Activated CD4-positive, alpha-beta memory T cell treated with anti-CD3 and anti-CD28 coated beads for 36 hours (primary cell): ENCODE measurements at regions not wholly inside any gene's neighbourhood (a gene's known extent, or its start where the extent isn't known, plus 50 kb on each side); places are given as distances from the start of the nearest gene placed in this dataset.

Experiments
- CTCF ChIA-PET: fragments of 350-600 bp; sonication (Branson Sonifier 250); formaldehyde crosslinking; loops from one replicate; lab custom pipeline; 2021; ENCODE audit warnings: antibody characterized with exemption, inconsistent platforms; lab: Charles Lee
- POLR2A ChIA-PET: fragments of 350-600 bp; sonication (Branson Sonifier 250); formaldehyde crosslinking; loops from one replicate; lab custom pipeline; 2021; ENCODE audit warnings: antibody characterized with exemption; lab: Charles Lee
- DNase-seq: peaks from one replicate; pipeline ENCODE4 v3.0.0-alpha.2; 2020
- H3K27ac Mint-ChIP-seq: one replicate; pipeline ENCODE4 v1.8.0; 2021; ENCODE audit warnings: mixed read lengths
- H3K27me3 Mint-ChIP-seq: one replicate; pipeline ENCODE4 v1.8.0; 2021; ENCODE audit warnings: mixed read lengths
- H3K36me3 Mint-ChIP-seq: one replicate; pipeline ENCODE4 v1.8.0; 2021; ENCODE audit warnings: mixed read lengths
- H3K4me1 Mint-ChIP-seq: one replicate; pipeline ENCODE4 v1.8.0; 2021; ENCODE audit warnings: low read depth, mixed read lengths
- H3K4me3 Mint-ChIP-seq: one replicate; pipeline ENCODE4 v1.8.0; 2021; ENCODE audit warnings: mild to moderate bottlenecking, mixed read lengths
- H3K9me3 Mint-ChIP-seq: one replicate; pipeline ENCODE4 v1.8.0; 2021; ENCODE audit warnings: mixed read lengths
- intact Hi-C: fragments of 100-400 bp; cut with micrococcal nuclease; formaldehyde crosslinking; loops from one replicate; pipeline ENCODE4 v1.15.1; 2023

GRCh38 chrX:58051346-58051745, 141.1 kb upstream of the ZXDA start:
- peaks cover 15% of the 10 kb centered on the region for H3K9me3 Mint-ChIP-seq
- H3K4me3 Mint-ChIP-seq: no peak overlapping the region
- H3K36me3 Mint-ChIP-seq: no peaks in the 10 kb centered on the region
- DNase-seq: no peak
- CTCF ChIA-PET: no interaction called here
- POLR2A ChIA-PET: no interaction called here
- no peaks in the 10 kb centered on the region for H3K27me3 Mint-ChIP-seq
- no peaks in the 10 kb centered on the region for H3K4me1 Mint-ChIP-seq
- no peak overlapping the region for H3K27ac Mint-ChIP-seq
- intact Hi-C loops: no loop called here

GRCh38 chrX:58044130-58044529, 133.9 kb upstream of the ZXDA start:
- Mint-ChIP-seq H3K4me1 (no peaks in the 10 kb centered on the region), H3K27me3 (peaks cover 2% of the 10 kb centered on the region), H3K27ac (no peak overlapping the region), H3K4me3 (no peak overlapping the region), H3K9me3 (peaks cover 18% of the 10 kb centered on the region), H3K36me3 (no peaks in the 10 kb centered on the region)
- ChIA-PET POLR2A (no interaction called here), CTCF (no interaction called here)
- no peak for DNase-seq
- intact Hi-C loops: no loop called here

- POLR2A ChIA-PET: no interaction called here
- intact Hi-C loops: loop anchor here (2.0 to 5.0 kb wide), 3 partner anchors 109 to 454 kb away; no protein-coding TSS in a partner anchor
- CTCF ChIA-PET: interaction anchor here (0.9 to 4.0 kb wide), 3 partner anchors 93 to 454 kb away, joined by 3 to 47 read pairs (median 3); no protein-coding TSS in a partner anchor
- Mint-ChIP-seq H3K9me3 (no peaks in the 10 kb centered on the region), H3K27me3 (no peaks in the 10 kb centered on the region), H3K27ac (no peak overlapping the region), H3K36me3 (no peaks in the 10 kb centered on the region), H3K4me1 (peaks cover 2% of the 10 kb centered on the region), H3K4me3 (no peak overlapping the region)
- DNase-seq: peak; percentile 21
Observed at GRCh38 chrX:58025979-58026378, 115.7 kb upstream of the ZXDA start.

- CTCF ChIA-PET: no interaction called here
- POLR2A ChIA-PET: no interaction called here
- Mint-ChIP-seq H3K9me3 (peaks cover 3% of the 10 kb centered on the region), H3K36me3 (no peaks in the 10 kb centered on the region), H3K27me3 (no peaks in the 10 kb centered on the region), H3K27ac (no peak overlapping the region), H3K4me3 (no peak overlapping the region), H3K4me1 (no peaks in the 10 kb centered on the region)
- intact Hi-C loops: no loop called here
- no peak for DNase-seq
Observed at GRCh38 chrX:57985951-57986350, 75.7 kb upstream of the ZXDA start.

- no peak overlapping the region for H3K4me3 Mint-ChIP-seq
- ChIA-PET POLR2A (no interaction called here), CTCF (no interaction called here)
- no peak for DNase-seq
- intact Hi-C loops: no loop called here
- H3K9me3 Mint-ChIP-seq: peaks cover 3% of the 10 kb centered on the region
- H3K4me1 Mint-ChIP-seq: no peaks in the 10 kb centered on the region
- H3K27ac Mint-ChIP-seq: no peak overlapping the region
- H3K27me3 Mint-ChIP-seq: no peaks in the 10 kb centered on the region
- H3K36me3 Mint-ChIP-seq: no peaks in the 10 kb centered on the region
Observed at GRCh38 chrX:57984620-57985019, 74.4 kb upstream of the ZXDA start.

- intact Hi-C loops: no loop called here
- H3K9me3 Mint-ChIP-seq: no peaks in the 10 kb centered on the region
Observed at GRCh38 chrX:57977992-57978391, 67.7 kb upstream of the ZXDA start.

GRCh38 chrX:57964975-57965374, 54.7 kb upstream of the ZXDA start:
- Mint-ChIP-seq H3K27me3 (no peaks in the 10 kb centered on the region), H3K4me1 (no peaks in the 10 kb centered on the region), H3K9me3 (peaks cover 29% of the 10 kb centered on the region), H3K27ac (no peak overlapping the region), H3K36me3 (no peaks in the 10 kb centered on the region), H3K4me3 (no peak overlapping the region)
- no peak for DNase-seq
- CTCF ChIA-PET: no interaction called here
- POLR2A ChIA-PET: no interaction called here
- intact Hi-C loops: no loop called here

More at GRCh38 chrX:57977992-57978391, 67.7 kb upstream of the ZXDA start:
- no peaks in the 10 kb centered on the region for H3K36me3 Mint-ChIP-seq
- no peaks in the 10 kb centered on the region for H3K4me1 Mint-ChIP-seq
- H3K27ac Mint-ChIP-seq: no peak overlapping the region
- H3K4me3 Mint-ChIP-seq: no peak overlapping the region
- POLR2A ChIA-PET: no interaction called here
- CTCF ChIA-PET: no interaction called here
- DNase-seq: no peak
- H3K27me3 Mint-ChIP-seq: no peaks in the 10 kb centered on the region
